Epithelial cell of esophagus (primary cell): ENCODE measurements at regions not wholly inside any gene's neighbourhood (a gene's known extent, or its start where the extent isn't known, plus 50 kb on each side); places are given as distances from the start of the nearest gene placed in this dataset.

Experiments
- DNase-seq: peaks from one replicate; pipeline ENCODE4 v3.0.0; 2010; ENCODE audit warnings: low read depth
- H3K4me3 ChIP-seq: 2 replicates; pipeline ENCODE4 v1.5.1; 2011; ENCODE audit warnings: mild to moderate bottlenecking, low read length, control low read depth
- TF ChIP-seq, protein P1 (sequence below): IDR thresholded peaks from 2 replicates; pipeline ENCODE4 v1.5.1; 2011; ENCODE audit warnings: low read depth, mild to moderate bottlenecking, low read length, control low read depth, inconsistent platforms; ENCODE audit not compliant: insufficient read depth; ENCODE audit errors: missing control alignments

DNA sequence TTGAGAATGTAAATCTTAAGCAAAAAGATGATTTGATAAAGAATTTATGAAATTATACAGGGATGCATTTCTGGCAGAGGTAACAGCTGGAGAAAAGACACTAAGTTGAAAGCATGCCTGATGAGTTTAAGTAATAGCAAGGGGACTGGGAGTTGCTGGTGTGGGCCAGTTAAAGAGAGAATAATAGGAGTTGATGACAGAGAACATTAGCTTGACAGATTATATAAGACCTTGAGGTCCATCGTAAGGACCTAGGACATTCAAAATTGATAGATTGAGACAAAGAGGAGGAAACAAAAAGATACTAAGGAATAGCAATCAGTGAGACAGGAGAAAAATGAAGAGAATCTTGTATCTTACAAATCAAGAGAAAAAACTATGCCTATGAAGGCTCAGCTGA, 84.7 kb upstream of the TMPRSS15 start:
- TF ChIP-seq, protein P1, sequence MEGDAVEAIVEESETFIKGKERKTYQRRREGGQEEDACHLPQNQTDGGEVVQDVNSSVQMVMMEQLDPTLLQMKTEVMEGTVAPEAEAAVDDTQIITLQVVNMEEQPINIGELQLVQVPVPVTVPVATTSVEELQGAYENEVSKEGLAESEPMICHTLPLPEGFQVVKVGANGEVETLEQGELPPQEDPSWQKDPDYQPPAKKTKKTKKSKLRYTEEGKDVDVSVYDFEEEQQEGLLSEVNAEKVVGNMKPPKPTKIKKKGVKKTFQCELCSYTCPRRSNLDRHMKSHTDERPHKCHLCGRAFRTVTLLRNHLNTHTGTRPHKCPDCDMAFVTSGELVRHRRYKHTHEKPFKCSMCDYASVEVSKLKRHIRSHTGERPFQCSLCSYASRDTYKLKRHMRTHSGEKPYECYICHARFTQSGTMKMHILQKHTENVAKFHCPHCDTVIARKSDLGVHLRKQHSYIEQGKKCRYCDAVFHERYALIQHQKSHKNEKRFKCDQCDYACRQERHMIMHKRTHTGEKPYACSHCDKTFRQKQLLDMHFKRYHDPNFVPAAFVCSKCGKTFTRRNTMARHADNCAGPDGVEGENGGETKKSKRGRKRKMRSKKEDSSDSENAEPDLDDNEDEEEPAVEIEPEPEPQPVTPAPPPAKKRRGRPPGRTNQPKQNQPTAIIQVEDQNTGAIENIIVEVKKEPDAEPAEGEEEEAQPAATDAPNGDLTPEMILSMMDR: no peak
- H3K4me3 ChIP-seq: no peak overlapping the region
- no peak for DNase-seq

DNA sequence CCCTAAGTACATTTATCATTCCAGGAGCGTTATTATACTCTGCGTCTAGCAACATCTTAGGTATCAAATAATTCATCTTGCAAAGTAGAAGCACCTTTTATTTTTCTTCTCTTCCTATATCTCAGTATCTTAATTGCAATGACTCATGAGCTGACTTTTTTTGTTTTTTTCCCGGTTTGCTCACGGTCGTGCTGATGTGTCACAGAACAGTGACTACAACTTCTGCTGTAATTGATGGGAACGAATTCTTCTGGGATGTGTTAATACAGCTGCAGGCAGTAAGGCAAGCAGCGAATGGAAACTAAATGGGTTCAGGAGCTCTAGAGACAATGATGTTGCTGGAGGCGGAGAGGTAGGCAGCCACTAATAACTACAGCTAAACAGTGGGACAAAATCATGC, 89.8 kb upstream of the TMPRSS15 start:
- DNase-seq: peak; percentile 5
- TF ChIP-seq, protein P1: no peak
- no peak overlapping the region for H3K4me3 ChIP-seq

DNA sequence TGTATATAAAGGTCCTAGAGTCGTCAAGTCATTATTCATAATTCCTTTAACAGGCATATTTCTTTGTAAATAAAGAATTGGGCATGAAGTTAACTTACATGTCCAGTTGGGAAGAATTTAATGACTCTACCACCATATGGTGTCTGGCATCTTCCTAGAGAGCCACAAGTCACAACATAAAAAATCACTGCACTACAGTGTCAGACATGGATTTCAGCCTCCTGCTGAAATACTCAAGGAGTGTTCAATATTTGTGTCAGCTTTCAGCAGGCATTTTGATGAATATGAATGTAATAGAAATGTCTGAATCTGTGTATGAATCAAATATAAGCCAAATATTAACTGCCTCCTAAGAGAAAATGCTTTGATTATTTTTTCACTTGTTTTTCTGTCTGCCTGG, 91.9 kb upstream of the TMPRSS15 start:
- H3K4me3 ChIP-seq: no peak overlapping the region
- TF ChIP-seq, protein P1: no peak
- no peak for DNase-seq

DNA sequence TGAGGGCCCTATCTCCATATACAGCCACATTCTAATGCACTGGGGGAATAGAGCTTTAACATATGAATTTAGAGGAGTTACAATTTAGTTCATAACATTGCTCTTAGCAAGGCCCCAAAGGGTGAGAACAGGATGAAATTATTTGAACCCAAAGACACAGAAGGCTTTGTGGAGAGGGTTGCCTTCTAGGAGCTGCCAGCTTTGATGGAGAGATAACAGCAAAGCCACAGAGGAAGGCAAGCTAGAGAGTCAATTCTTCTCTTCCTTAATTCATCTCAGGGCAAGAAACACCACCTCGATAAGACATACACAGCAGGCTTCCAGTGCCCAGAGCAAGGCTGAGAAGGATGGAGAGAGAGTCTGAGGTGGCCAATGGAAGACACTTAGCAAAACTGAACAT, 94.8 kb upstream of the TMPRSS15 start:
- no peak overlapping the region for H3K4me3 ChIP-seq
- DNase-seq: no peak
- TF ChIP-seq, protein P1: no peak

DNA sequence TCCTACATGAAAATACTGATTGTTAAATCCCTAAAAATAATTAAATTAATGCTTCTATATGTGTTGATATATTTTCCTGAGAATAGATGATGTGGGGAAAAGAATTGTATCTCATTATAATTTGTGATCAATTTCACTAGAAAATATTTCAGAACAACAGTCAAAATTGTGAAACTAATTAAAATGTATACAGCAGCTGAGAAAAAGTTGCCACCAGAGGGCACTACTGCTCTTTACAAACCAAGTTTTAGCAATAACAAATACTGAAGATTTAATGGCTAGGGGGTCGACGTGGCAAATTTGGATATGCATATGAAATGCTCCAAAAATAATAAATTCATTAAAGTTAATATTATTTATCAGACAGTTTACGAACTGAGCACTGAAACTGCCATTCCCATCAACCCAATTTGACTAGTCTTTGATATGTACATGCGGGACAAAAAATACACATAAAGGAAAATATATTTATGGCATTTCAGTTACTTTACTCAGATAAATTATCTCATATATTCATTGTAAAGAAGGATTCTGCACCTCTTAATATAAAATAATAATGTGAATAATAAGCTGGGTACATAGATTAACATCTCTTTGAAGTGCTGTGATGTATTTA, 96.3 kb upstream of the TMPRSS15 start:
- TF ChIP-seq, protein P1: peak; percentile 50
- peak; percentile 38 for DNase-seq
- H3K4me3 ChIP-seq: no peak overlapping the region

DNA sequence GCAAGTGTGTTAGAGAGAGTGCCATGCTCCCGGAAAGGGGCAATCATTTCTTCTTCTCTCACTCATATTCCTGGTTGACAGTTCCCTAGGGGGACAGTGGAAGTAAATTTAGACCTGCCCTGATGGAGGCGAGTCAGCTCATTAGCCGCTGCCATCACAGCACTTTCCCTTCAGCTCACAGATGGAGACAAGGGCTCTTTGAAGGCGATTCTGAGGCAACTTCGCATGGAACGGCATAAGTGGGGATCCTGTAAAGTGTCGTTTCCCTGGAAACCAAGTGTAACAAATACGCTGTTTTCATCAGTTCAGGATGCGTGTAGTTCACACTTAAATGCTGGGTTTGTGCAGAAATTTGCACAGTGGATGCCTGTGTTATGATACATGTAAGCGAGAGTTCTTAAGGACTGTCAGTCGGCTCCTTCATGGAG, 114.5 kb upstream of the TMPRSS15 start:
- H3K4me3 ChIP-seq: no peak overlapping the region
- DNase-seq: no peak
- TF ChIP-seq, protein P1: no peak

DNA sequence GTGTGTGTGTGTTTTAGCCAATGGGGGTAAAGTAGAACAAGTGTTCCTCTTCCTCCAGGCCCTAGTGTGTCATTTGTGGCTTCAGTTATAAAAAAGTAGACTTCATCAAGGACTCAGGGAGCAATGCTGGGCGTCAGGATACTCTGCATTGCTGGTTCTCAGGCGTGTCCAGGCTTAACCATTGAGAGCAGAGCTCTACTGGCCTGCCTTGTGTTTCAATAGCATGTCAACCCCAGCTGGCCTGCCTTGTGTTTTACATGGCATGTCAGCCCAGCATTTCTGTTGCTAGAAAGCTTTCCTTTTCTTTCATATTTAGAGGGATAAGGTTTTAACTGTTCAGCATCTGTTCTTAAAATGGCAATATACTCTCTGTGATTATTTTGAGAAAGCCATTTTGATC, 117.6 kb upstream of the TMPRSS15 start:
- TF ChIP-seq, protein P1: no peak
- H3K4me3 ChIP-seq: no peak overlapping the region
- no peak for DNase-seq
